Neuronal stem cell (in vitro differentiated cells): ENCODE measurements at regions not wholly inside any gene's neighbourhood (a gene's known extent, or its start where the extent isn't known, plus 50 kb on each side); places are given as distances from the start of the nearest gene placed in this dataset.
"Not testable (repeated sequence)": the region's sequence is repeated elsewhere in the genome, so short reads cannot be mapped to it uniquely, and the experiment has no call there.

Experiments
- DNase-seq: peaks from one replicate; pipeline ENCODE4 v3.0.0-alpha.2; 2013; ENCODE audit warnings: low spot score
- H2AFZ ChIP-seq: one replicate; pipeline ENCODE4 v1.6.1; 2013; ENCODE audit warnings: mild to moderate bottlenecking, low read length, inconsistent platforms
- H2AK5ac ChIP-seq: 2 replicates; pipeline ENCODE4 v1.6.1; 2013; ENCODE audit warnings: low read depth, mild to moderate bottlenecking, inconsistent platforms, low read length, moderate library complexity, mixed read lengths
- H2BK120ac ChIP-seq: 2 replicates; pipeline ENCODE4 v1.6.1; 2013; ENCODE audit warnings: low read depth, mild to moderate bottlenecking, inconsistent platforms, low read length, moderate library complexity, mixed read lengths
- H2BK12ac ChIP-seq: one replicate; pipeline ENCODE4 v1.6.1; 2013; ENCODE audit warnings: low read length, inconsistent platforms
- H2BK15ac ChIP-seq: 2 replicates; pipeline ENCODE4 v1.6.1; 2013; ENCODE audit warnings: mild to moderate bottlenecking, low read length, inconsistent platforms, mixed read lengths
- H2BK5ac ChIP-seq: one replicate; pipeline ENCODE4 v1.6.1; 2013; ENCODE audit warnings: inconsistent platforms, mild to moderate bottlenecking, low read length, moderate library complexity
- H3K14ac ChIP-seq: one replicate; pipeline ENCODE4 v1.6.1; 2013; ENCODE audit warnings: low read length, inconsistent platforms
- H3K18ac ChIP-seq: 2 replicates; pipeline ENCODE4 v1.6.1; 2013; ENCODE audit warnings: low read length, inconsistent platforms
- H3K23ac ChIP-seq: 2 replicates; pipeline ENCODE4 v1.6.1; 2013; ENCODE audit warnings: low read depth, mild to moderate bottlenecking, mixed read lengths, low read length, inconsistent platforms; ENCODE audit not compliant: poor library complexity
- H3K27ac ChIP-seq: replicated peaks from 3 replicates; pipeline ENCODE4 v1.5.1; 2013; ENCODE audit warnings: low read length, inconsistent platforms
- H3K27me3 ChIP-seq, 3 experiments: 2 replicates each; pipeline ENCODE4 v1.6.1; 2013; ENCODE audit warnings: low read length in 3 of 3, mild to moderate bottlenecking in 2 of 3, inconsistent platforms in 1 of 3, low read depth in 1 of 3, mixed read lengths in 1 of 3, moderate library complexity in 1 of 3; ENCODE audit not compliant: control insufficient read depth in 3 of 3, insufficient read depth in 3 of 3
- H3K36me3 ChIP-seq, 2 donors: replicated peaks in 1 of 2; 2 replicates each; pipeline ENCODE4 v1.6.1; 2013; ENCODE audit warnings: low read length in 2 of 2; ENCODE audit not compliant: control insufficient read depth in 2 of 2, insufficient read depth in 2 of 2
- H3K4ac ChIP-seq: 2 replicates; pipeline ENCODE4 v1.6.1; 2013; ENCODE audit warnings: inconsistent platforms, mild to moderate bottlenecking, low read length, moderate library complexity
- H3K4me1 ChIP-seq, 2 donors: 1 replicate in 1 of 2; 2 replicates in 1 of 2; pipeline ENCODE4 v1.6.1; 2013; ENCODE audit warnings: low read length in 2 of 2, low read depth in 1 of 2; ENCODE audit not compliant: control insufficient read depth in 2 of 2, insufficient read depth in 1 of 2
- H3K4me2 ChIP-seq: one replicate; pipeline ENCODE4 v1.6.1; 2013; ENCODE audit warnings: mild to moderate bottlenecking, low read length, inconsistent platforms; ENCODE audit not compliant: insufficient read depth, poor library complexity, severe bottlenecking
- H3K4me3 ChIP-seq, 2 donors: 2 replicates each; pipeline ENCODE4 v1.5.1; 2013; ENCODE audit warnings: low read length in 2 of 2, mild to moderate bottlenecking in 2 of 2, inconsistent platforms in 1 of 2, moderate library complexity in 1 of 2
- H3K79me1 ChIP-seq: one replicate; pipeline ENCODE4 v1.6.1; 2013; ENCODE audit warnings: low read depth, mild to moderate bottlenecking, inconsistent platforms, low read length, moderate library complexity
- H3K9ac ChIP-seq: one replicate; pipeline ENCODE4 v1.6.1; 2013; ENCODE audit warnings: mild to moderate bottlenecking, low read depth, low read length, inconsistent platforms; ENCODE audit not compliant: poor library complexity
- H3K9me3 ChIP-seq, 2 donors: replicated peaks in 1 of 2; 2 replicates each; pipeline versions ENCODE3 to v1.6.1; 2013; ENCODE audit warnings: low read length in 2 of 2, mild to moderate bottlenecking in 2 of 2, inconsistent platforms in 1 of 2, low read depth in 1 of 2, mixed read lengths in 1 of 2, moderate library complexity in 1 of 2; ENCODE audit not compliant: control insufficient read depth in 2 of 2, insufficient read depth in 1 of 2
- H4K8ac ChIP-seq: one replicate; pipeline ENCODE4 v1.6.1; 2013; ENCODE audit warnings: low read depth, mild to moderate bottlenecking, inconsistent platforms, low read length, moderate library complexity
- H4K91ac ChIP-seq: one replicate; pipeline ENCODE4 v1.6.1; 2013; ENCODE audit warnings: low read length, low read depth, mild to moderate bottlenecking, inconsistent platforms; ENCODE audit not compliant: poor library complexity
- WGBS, 2 donors: extraction: QIAGEN DNeasy Blood & Tissue Kit; methylation state at CpG; one replicate each; pipeline ENCODE4 v1.1.7; 2013; ENCODE audit warnings: missing lambda C conversion rate in 2 of 2, mixed read lengths in 1 of 2; ENCODE audit not compliant: insufficient read length in 2 of 2, insufficient replicate concordance in 1 of 2; ENCODE audit errors: extremely low coverage in 2 of 2; 5-methylcytosine and 5-hydroxymethylcytosine counted together

DNA sequence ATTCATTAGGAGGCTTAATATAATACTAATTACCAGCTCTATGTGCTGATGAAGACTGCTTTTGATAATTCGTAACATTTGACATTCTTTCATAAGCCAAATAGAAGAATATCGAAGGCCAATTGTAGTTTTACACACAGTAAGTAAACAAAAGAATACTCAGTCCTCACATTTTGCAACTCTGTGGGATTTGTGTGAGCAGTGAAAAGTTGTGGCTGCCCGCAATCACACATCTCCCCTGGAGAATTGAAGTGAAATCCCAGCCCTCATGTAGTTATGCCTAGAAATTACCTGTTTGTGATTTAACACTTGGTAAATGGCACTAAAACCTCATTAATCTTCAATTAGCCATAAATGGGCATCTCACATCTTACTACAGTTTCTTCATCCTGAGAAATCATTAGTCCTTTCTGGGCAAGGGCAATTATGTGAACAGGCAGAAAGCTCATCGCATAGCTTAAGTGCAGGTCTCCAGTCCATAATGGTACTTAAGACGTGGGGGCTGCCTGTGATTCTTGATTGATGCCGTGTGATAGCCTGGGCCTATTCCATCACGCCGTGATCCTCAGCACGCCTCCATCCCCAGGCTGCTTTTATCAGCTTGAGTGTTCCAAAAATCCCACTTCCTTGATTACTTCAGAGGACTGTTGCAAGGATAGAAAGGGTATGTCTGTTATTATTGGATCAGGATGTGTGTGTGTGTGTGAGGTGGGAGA lies 97.9 kb upstream of the METTL14 start:
- H2AFZ ChIP-seq = no peak overlapping the region
- H4K91ac ChIP-seq = no peak overlapping the region
- no peaks in the 10 kb centered on the region for H3K36me3 ChIP-seq
- H4K8ac ChIP-seq = no peak overlapping the region
- no CpG with 5 or more reads among the region's 9 CpGs for WGBS, 2 donors
- no peak overlapping the region for H3K4me3 ChIP-seq
- no peak overlapping the region for H3K14ac ChIP-seq
- H3K18ac ChIP-seq = no peak overlapping the region
- H3K9ac ChIP-seq = no peak overlapping the region
- no peak for DNase-seq
- no peaks in the 10 kb centered on the region for H3K9me3 ChIP-seq
- H2BK12ac ChIP-seq = no peak overlapping the region
- no peak overlapping the region for H2BK120ac ChIP-seq
- peaks cover 0 to 2% of the 10 kb centered on the region in 2 donors for H3K4me1 ChIP-seq
- H2BK15ac ChIP-seq = no peak overlapping the region
- no peaks in the 10 kb centered on the region for H3K27me3 ChIP-seq
- no peak overlapping the region for H3K27ac ChIP-seq
- no peak overlapping the region for H3K23ac ChIP-seq
- H3K79me1 ChIP-seq = peaks cover 3% of the 10 kb centered on the region
- no peak overlapping the region for H2AK5ac ChIP-seq
- H3K4me2 ChIP-seq = no peak overlapping the region
- no peak overlapping the region for H3K4ac ChIP-seq
- no peak overlapping the region for H2BK5ac ChIP-seq

DNA sequence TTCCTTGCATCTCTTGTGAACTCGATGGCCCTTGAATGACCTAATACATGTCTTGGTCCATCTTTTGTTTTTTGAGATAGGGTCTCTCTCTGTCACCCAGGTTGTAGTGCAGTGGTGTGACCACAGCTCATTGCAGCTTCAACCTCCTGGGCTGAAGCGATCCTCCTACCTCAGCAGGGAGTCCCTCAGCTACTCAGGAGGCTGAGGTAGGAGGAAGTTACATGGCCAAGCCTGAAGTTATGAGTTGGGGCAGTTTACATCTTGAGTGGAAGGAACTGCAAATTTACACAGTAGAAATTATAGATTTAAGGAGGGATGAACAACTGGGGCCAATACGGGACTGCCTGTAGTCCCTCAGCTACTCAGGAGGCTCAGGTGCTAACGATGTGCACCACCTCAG lies 97.2 kb upstream of the METTL14 start:
- no peak overlapping the region for H4K8ac ChIP-seq
- no peak overlapping the region for H2BK12ac ChIP-seq
- peaks cover 0 to 2% of the 10 kb centered on the region in 2 donors for H3K4me1 ChIP-seq
- no peaks in the 10 kb centered on the region for H3K27me3 ChIP-seq
- no peak overlapping the region for H3K14ac ChIP-seq
- DNase-seq = no peak
- H3K4me3 ChIP-seq = no peak overlapping the region
- H3K23ac ChIP-seq = no peak overlapping the region
- H2AFZ ChIP-seq = no peak overlapping the region
- H3K9me3 ChIP-seq = no peaks in the 10 kb centered on the region
- no peak overlapping the region for H4K91ac ChIP-seq
- H2AK5ac ChIP-seq = no peak overlapping the region
- H2BK5ac ChIP-seq = no peak overlapping the region
- no peak overlapping the region for H3K4me2 ChIP-seq
- H2BK15ac ChIP-seq = no peak overlapping the region
- no peak overlapping the region for H3K18ac ChIP-seq
- no peak overlapping the region for H3K9ac ChIP-seq
- peaks cover 5% of the 10 kb centered on the region for H3K79me1 ChIP-seq
- no peaks in the 10 kb centered on the region for H3K36me3 ChIP-seq
- H3K27ac ChIP-seq = no peak overlapping the region
- no CpG with 5 or more reads among the region's 4 CpGs for WGBS, 2 donors
- H3K4ac ChIP-seq = no peak overlapping the region
- no peak overlapping the region for H2BK120ac ChIP-seq

DNA sequence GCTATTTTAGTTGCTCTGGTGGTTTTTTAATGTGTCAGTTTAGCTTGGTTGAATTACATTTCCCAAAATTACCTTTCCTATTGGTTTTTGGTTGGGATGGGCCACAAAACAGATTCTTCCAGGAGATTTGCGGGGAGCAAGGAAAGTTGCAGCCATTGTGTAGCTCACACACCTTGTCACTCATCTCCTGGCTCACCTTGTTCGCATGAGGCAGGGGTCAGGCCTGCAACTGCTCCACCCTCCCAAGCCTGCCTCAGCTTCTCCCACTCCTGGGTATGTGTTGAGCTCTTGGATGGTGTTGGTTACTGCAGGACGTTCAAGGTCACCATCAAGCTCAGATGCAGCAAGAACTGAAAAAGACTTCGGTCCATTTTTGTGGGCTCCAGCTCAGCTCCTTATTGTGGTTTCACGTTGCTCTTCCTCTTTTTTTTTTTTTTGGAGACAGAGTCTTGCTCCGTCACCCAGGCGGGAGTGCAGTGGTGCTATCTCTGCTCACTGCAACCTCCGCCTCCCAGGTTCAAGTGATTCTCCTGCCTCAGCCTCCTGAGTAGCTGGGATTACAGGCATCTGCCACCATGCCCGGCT lies 95.6 kb upstream of the METTL14 start:
- H2AFZ ChIP-seq = no peak overlapping the region
- H2BK12ac ChIP-seq = no peak overlapping the region
- no peak overlapping the region for H2BK5ac ChIP-seq
- no peaks in the 10 kb centered on the region for H3K4me1 ChIP-seq
- H2BK120ac ChIP-seq = no peak overlapping the region
- peaks cover 5% of the 10 kb centered on the region for H3K79me1 ChIP-seq
- no peak overlapping the region for H3K4me3 ChIP-seq
- H3K9me3 ChIP-seq = no peaks in the 10 kb centered on the region
- no peak overlapping the region for H3K4me2 ChIP-seq
- no peak for DNase-seq
- H2AK5ac ChIP-seq = no peak overlapping the region
- no CpG with 5 or more reads among the region's 9 CpGs for WGBS, 2 donors
- no peaks in the 10 kb centered on the region for H3K27me3 ChIP-seq
- no peak overlapping the region for H3K14ac ChIP-seq
- no peak overlapping the region for H4K8ac ChIP-seq
- H3K18ac ChIP-seq = no peak overlapping the region
- no peak overlapping the region for H2BK15ac ChIP-seq
- H3K23ac ChIP-seq = no peak overlapping the region
- H3K36me3 ChIP-seq = no peaks in the 10 kb centered on the region
- H3K27ac ChIP-seq = no peak overlapping the region
- peak overlapping the region; percentile 38 for H3K9ac ChIP-seq
- no peak overlapping the region for H4K91ac ChIP-seq
- no peak overlapping the region for H3K4ac ChIP-seq

DNA sequence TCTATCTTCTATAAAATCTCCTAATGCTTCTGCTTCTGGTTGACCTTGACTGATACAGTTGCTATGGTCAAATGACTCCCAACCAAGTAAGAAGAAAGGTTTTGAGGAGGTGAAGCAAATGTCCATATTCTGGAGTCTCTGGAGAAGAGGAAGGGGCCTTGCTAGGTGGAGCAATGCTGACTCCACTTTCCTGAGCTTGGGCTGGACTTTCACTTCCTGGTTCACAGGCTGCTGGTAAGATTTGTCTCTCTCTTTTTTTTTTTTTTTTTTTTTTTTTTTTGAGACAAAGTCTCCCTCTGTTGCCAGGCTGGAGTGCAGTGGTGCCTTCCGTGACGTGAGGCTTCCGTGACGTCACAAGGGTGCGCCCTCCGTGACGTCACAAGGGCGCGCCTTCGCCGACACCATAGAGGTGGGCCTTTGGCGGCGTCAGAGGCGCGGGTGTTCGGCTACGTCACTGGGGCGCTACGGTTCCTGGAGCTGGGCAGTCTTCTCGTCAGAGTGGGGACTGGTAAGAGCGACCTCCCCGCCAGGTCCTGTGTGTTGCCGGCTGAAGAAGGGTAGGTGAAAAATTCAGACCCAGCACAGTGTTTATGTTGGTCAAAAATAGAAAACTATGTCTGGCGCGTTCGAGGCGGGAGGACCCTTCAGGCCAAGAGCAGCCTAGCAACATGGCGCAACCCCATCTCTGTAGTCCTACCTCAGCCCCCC lies 93.7 kb upstream of the METTL14 start:
- H3K27ac ChIP-seq = peak overlapping the region; percentile 40
- H3K79me1 ChIP-seq, H4K8ac ChIP-seq, H2BK5ac ChIP-seq, H2BK120ac ChIP-seq, H3K4me1 ChIP-seq, H2BK15ac ChIP-seq, H3K36me3 ChIP-seq, H4K91ac ChIP-seq, H2AK5ac ChIP-seq, H3K27me3 ChIP-seq, H3K23ac ChIP-seq, H2BK12ac ChIP-seq, H3K18ac ChIP-seq, H3K14ac ChIP-seq, H3K9ac ChIP-seq, H3K4ac ChIP-seq, H3K9me3 ChIP-seq: not testable (repeated sequence)
- peak overlapping the region; percentile 72 to 87 for H3K4me3 ChIP-seq
- peak overlapping the region; percentile 54 for H3K4me2 ChIP-seq
- DNase-seq = peak; percentile 94
- H2AFZ ChIP-seq = peak overlapping the region; percentile 90
- WGBS, 2 donors = no CpG with 5 or more reads among the region's 28 CpGs
